Endothelial cell of umbilical vein (primary cell): ENCODE measurements at regions not wholly inside any gene's neighbourhood (a gene's known extent, or its start where the extent isn't known, plus 50 kb on each side); places are given as distances from the start of the nearest gene placed in this dataset.

Experiments
- POLR2A ChIP-seq: IDR thresholded peaks from 2 replicates; pipeline ENCODE4 v1.6.1; 2012; ENCODE audit warnings: low read depth, mild to moderate bottlenecking, control low read depth, low read length
- POLR2AphosphoS5 ChIP-seq: IDR thresholded peaks from 2 replicates; pipeline ENCODE4 v1.6.1; 2012; ENCODE audit warnings: low read depth, mild to moderate bottlenecking, control low read depth, low read length, moderate library complexity; ENCODE audit not compliant: insufficient read depth
- TF ChIP-seq, protein P1 (sequence below), 2 donors: IDR thresholded peaks; 1 replicate in 1 of 2; 2 replicates in 1 of 2; pipeline ENCODE4 v1.5.1; 2011; ENCODE audit warnings: low read length in 2 of 2, mild to moderate bottlenecking in 2 of 2, moderate library complexity in 2 of 2, control low read depth in 1 of 2, inconsistent platforms in 1 of 2, low read depth in 1 of 2; ENCODE audit not compliant: insufficient read depth in 1 of 2; ENCODE audit errors: extremely low read depth in 1 of 2
- TF ChIP-seq, protein P2 (sequence below): IDR thresholded peaks from 2 replicates; pipeline ENCODE4 v1.6.1; 2011; ENCODE audit not compliant: insufficient read depth, insufficient read length

DNA sequence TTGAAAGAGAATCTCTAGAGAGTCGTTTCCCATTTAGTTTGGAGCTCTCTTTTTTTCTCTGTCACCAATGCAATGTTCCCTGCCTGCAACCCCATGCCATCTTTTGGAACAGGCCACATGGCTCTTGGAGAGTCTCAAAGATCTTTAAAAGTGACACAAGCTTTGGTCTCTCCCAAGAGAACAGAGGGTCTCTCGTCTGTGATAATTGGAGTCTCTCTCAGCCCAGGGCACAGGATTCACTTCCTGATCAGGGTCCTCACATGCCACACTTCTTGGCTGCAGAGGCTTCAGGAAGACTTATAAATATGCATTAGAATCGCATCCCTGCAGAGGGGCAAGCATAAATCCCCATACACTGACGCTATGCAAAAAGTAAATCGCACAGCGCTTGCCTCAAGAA lies 240.5 kb downstream of the IRS2 start:
- TF ChIP-seq POLR2AphosphoS5 (no peak), POLR2A (no peak)
- TF ChIP-seq, protein P1, sequence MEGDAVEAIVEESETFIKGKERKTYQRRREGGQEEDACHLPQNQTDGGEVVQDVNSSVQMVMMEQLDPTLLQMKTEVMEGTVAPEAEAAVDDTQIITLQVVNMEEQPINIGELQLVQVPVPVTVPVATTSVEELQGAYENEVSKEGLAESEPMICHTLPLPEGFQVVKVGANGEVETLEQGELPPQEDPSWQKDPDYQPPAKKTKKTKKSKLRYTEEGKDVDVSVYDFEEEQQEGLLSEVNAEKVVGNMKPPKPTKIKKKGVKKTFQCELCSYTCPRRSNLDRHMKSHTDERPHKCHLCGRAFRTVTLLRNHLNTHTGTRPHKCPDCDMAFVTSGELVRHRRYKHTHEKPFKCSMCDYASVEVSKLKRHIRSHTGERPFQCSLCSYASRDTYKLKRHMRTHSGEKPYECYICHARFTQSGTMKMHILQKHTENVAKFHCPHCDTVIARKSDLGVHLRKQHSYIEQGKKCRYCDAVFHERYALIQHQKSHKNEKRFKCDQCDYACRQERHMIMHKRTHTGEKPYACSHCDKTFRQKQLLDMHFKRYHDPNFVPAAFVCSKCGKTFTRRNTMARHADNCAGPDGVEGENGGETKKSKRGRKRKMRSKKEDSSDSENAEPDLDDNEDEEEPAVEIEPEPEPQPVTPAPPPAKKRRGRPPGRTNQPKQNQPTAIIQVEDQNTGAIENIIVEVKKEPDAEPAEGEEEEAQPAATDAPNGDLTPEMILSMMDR (IDR thresholded peaks at IDR 0.05; ENCODE audit: extremely low read depth in 1 of 2, insufficient read depth in 1 of 2, low read depth in 1 of 2, low read length in 2 of 2) = no peak
- TF ChIP-seq, protein P2, sequence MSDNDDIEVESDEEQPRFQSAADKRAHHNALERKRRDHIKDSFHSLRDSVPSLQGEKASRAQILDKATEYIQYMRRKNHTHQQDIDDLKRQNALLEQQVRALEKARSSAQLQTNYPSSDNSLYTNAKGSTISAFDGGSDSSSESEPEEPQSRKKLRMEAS = no peak
